ENCODE measurements at regions not wholly inside any gene's neighbourhood (a gene's known extent, or its start where the extent isn't known, plus 50 kb on each side); places are given as distances from the start of the nearest gene placed in this dataset.

- Histone ChIP-seq H4K20me1 (ENCODE audit: insufficient read depth, low read length) (no peaks in the 10 kb centered on the region), H3K9me2 (ENCODE audit: insufficient read depth, low read length) (no peaks in the 10 kb centered on the region), H2AFZ (ENCODE audit: low read length) (no peak overlapping the region), H3K4me1 (ENCODE audit: insufficient read depth, low read length, poor library complexity, severe bottlenecking) (no peaks in the 10 kb centered on the region), H3K4me3 (ENCODE audit: low read depth, low read length, poor library complexity, severe bottlenecking) (no peak overlapping the region), H3K4me2 (ENCODE audit: low read length) (no peak overlapping the region), H3K9me3 (ENCODE audit: low read length) (no peaks in the 10 kb centered on the region), H3K79me2 (ENCODE audit: insufficient read depth, low read depth, low read length) (no peaks in the 10 kb centered on the region), H3K27ac (ENCODE audit: low read depth, low read length, poor library complexity, severe bottlenecking) (no peak overlapping the region), H3K36me3 (ENCODE audit: insufficient read depth, low read length) (no peaks in the 10 kb centered on the region)
- intact Hi-C loops (cut with micrococcal nuclease; ENCODE audit: unreplicated experiment) = no loop called here
- ChIA-PET CTCF (ENCODE audit: unreplicated experiment) (no interaction called here), POLR2A (no interaction called here)
- TF ChIP-seq EZH2phosphoT487 (IDR thresholded peaks at IDR 0.05; ENCODE audit: borderline replicate concordance, low read depth, low read length) = no peak
- TF ChIP-seq, protein P1, sequence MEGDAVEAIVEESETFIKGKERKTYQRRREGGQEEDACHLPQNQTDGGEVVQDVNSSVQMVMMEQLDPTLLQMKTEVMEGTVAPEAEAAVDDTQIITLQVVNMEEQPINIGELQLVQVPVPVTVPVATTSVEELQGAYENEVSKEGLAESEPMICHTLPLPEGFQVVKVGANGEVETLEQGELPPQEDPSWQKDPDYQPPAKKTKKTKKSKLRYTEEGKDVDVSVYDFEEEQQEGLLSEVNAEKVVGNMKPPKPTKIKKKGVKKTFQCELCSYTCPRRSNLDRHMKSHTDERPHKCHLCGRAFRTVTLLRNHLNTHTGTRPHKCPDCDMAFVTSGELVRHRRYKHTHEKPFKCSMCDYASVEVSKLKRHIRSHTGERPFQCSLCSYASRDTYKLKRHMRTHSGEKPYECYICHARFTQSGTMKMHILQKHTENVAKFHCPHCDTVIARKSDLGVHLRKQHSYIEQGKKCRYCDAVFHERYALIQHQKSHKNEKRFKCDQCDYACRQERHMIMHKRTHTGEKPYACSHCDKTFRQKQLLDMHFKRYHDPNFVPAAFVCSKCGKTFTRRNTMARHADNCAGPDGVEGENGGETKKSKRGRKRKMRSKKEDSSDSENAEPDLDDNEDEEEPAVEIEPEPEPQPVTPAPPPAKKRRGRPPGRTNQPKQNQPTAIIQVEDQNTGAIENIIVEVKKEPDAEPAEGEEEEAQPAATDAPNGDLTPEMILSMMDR (conservative IDR thresholded peaks at IDR 0.05; ENCODE audit: low read length) = no peak
- BruUV-seq (replicated peaks) = no TSS peak
- no peak for DNase-seq (ENCODE audit: low spot score)
Measured at GRCh38 chr6:6920114-6920986, 187.4 kb upstream of the RREB1 start.

DNA sequence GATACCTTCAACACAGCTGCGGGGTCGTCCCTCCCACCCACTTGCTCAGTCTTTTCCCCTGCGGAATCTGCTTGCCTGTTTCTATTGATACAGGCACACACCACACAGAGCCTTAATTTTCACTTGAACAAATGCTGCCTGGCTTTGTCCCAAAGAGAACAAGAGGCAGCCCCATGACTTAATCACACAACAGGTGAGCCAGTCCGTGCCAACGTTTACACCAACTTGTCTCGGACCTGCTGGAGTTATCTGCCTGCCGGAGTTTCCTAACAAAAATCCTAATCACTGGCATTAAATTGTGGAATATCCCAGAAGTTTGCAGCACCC lies 186.8 kb upstream of the RREB1 start:
- H3K36me3 ChIP-seq (ENCODE audit: insufficient read depth, low read length) = no peaks in the 10 kb centered on the region
- CTCF ChIA-PET (ENCODE audit: unreplicated experiment) = no interaction called here
- no peak overlapping the region for H3K4me2 ChIP-seq (ENCODE audit: low read length)
- H3K79me2 ChIP-seq (ENCODE audit: insufficient read depth, low read depth, low read length) = no peaks in the 10 kb centered on the region
- H3K4me1 ChIP-seq (ENCODE audit: insufficient read depth, low read length, poor library complexity, severe bottlenecking) = no peaks in the 10 kb centered on the region
- H4K20me1 ChIP-seq (ENCODE audit: insufficient read depth, low read length) = no peaks in the 10 kb centered on the region
- no peaks in the 10 kb centered on the region for H3K9me2 ChIP-seq (ENCODE audit: insufficient read depth, low read length)
- no peak overlapping the region for H3K4me3 ChIP-seq (ENCODE audit: low read depth, low read length, poor library complexity, severe bottlenecking)
- no peak for TF ChIP-seq EZH2phosphoT487 (IDR thresholded peaks at IDR 0.05; ENCODE audit: borderline replicate concordance, low read depth, low read length)
- TF ChIP-seq, protein P1 (conservative IDR thresholded peaks at IDR 0.05; ENCODE audit: low read length) = no peak
- BruUV-seq (replicated peaks) = no TSS peak
- POLR2A ChIA-PET = no interaction called here
- DNase-seq (ENCODE audit: low spot score) = no peak
- intact Hi-C loops (cut with micrococcal nuclease; ENCODE audit: unreplicated experiment) = no loop called here
- no peaks in the 10 kb centered on the region for H3K9me3 ChIP-seq (ENCODE audit: low read length)
- H3K27ac ChIP-seq (ENCODE audit: low read depth, low read length, poor library complexity, severe bottlenecking) = no peak overlapping the region
- no peak overlapping the region for H2AFZ ChIP-seq (ENCODE audit: low read length)

DNA sequence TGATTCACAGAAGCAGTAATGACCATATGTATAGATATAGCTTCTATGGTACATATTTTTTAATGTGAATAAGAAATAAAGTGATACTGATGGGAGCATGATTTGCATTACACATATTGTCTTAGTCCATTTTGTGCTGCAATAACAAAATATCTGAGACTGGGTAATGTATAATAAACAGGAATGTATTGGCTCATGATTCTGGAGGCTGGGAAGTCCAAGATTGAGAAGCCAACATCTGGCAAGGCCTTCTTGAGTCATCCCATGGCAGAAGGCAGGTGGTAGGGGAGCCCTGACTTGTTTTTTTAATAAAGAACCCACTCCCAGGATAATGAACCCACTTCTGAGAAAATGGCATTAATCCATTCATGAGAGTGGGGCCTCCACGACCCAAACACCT lies 185.6 kb upstream of the RREB1 start:
- H3K27ac ChIP-seq (ENCODE audit: low read depth, low read length, poor library complexity, severe bottlenecking) = no peak overlapping the region
- no peaks in the 10 kb centered on the region for H3K9me2 ChIP-seq (ENCODE audit: insufficient read depth, low read length)
- H3K4me2 ChIP-seq (ENCODE audit: low read length) = no peak overlapping the region
- intact Hi-C loops (cut with micrococcal nuclease; ENCODE audit: unreplicated experiment) = no loop called here
- POLR2A ChIA-PET = no interaction called here
- no peaks in the 10 kb centered on the region for H3K79me2 ChIP-seq (ENCODE audit: insufficient read depth, low read depth, low read length)
- TF ChIP-seq EZH2phosphoT487 (IDR thresholded peaks at IDR 0.05; ENCODE audit: borderline replicate concordance, low read depth, low read length) = no peak
- TF ChIP-seq, protein P1 (conservative IDR thresholded peaks at IDR 0.05; ENCODE audit: low read length) = no peak
- no peak for DNase-seq (ENCODE audit: low spot score)
- H3K4me3 ChIP-seq (ENCODE audit: low read depth, low read length, poor library complexity, severe bottlenecking) = no peak overlapping the region
- CTCF ChIA-PET (ENCODE audit: unreplicated experiment) = no interaction called here
- BruUV-seq (replicated peaks) = no TSS peak
- no peaks in the 10 kb centered on the region for H3K36me3 ChIP-seq (ENCODE audit: insufficient read depth, low read length)
- no peaks in the 10 kb centered on the region for H3K9me3 ChIP-seq (ENCODE audit: low read length)
- no peaks in the 10 kb centered on the region for H3K4me1 ChIP-seq (ENCODE audit: insufficient read depth, low read length, poor library complexity, severe bottlenecking)
- no peak overlapping the region for H2AFZ ChIP-seq (ENCODE audit: low read length)
- H4K20me1 ChIP-seq (ENCODE audit: insufficient read depth, low read length) = no peaks in the 10 kb centered on the region
